ENCODE measurements at regions not wholly inside any gene's neighbourhood (a gene's known extent, or its start where the extent isn't known, plus 50 kb on each side); places are given as distances from the start of the nearest gene placed in this dataset.

DNA sequence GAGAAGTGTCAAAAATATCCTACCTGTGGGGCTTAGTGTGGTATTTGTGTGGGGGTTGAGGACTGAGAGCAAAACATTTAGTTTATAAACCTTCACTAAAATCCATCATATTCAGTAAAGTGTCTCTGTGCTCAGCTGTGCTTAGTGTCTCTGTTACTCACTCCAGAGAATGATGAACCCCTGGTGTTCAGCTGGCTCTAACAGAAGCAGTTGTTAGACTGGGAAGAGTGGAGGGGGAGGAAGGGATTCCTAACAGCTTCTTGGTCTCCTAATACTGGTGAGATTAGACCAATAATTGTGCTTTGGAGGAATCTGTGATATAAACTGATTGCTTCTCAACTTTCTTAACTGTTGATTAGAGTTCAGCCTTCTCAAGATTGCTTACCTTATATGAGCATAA, 1123.5 kb downstream of the ROBO2 start:
- TF ChIP-seq, protein P1, sequence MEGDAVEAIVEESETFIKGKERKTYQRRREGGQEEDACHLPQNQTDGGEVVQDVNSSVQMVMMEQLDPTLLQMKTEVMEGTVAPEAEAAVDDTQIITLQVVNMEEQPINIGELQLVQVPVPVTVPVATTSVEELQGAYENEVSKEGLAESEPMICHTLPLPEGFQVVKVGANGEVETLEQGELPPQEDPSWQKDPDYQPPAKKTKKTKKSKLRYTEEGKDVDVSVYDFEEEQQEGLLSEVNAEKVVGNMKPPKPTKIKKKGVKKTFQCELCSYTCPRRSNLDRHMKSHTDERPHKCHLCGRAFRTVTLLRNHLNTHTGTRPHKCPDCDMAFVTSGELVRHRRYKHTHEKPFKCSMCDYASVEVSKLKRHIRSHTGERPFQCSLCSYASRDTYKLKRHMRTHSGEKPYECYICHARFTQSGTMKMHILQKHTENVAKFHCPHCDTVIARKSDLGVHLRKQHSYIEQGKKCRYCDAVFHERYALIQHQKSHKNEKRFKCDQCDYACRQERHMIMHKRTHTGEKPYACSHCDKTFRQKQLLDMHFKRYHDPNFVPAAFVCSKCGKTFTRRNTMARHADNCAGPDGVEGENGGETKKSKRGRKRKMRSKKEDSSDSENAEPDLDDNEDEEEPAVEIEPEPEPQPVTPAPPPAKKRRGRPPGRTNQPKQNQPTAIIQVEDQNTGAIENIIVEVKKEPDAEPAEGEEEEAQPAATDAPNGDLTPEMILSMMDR (conservative IDR thresholded peaks at IDR 0.05 in 1 of 2, IDR thresholded peaks at IDR 0.05 in 1 of 2; ENCODE audit: low read depth in 1 of 2, low read length in 2 of 2) = no peak
- no peak for TF ChIP-seq EZH2 (IDR thresholded peaks at IDR 0.05; ENCODE audit: low read length, missing control alignments)

Data from fibroblast of lung (primary cell).